ENCODE measurements at regions not wholly inside any gene's neighbourhood (a gene's known extent, or its start where the extent isn't known, plus 50 kb on each side); places are given as distances from the start of the nearest gene placed in this dataset.

GRCh38 chr18:29862824-29863223, 1179.7 kb downstream of the DSC3 start:
- ATAC-seq, result no peak
- no peaks in the 10 kb centered on the region for H4K20me1 ChIP-seq (ENCODE audit: insufficient read depth, low read length)
- no peaks in the 10 kb centered on the region for H3K4me1 ChIP-seq (ENCODE audit: insufficient read depth, low read length)
- H3K9ac ChIP-seq (ENCODE audit: insufficient read depth, low read depth, low read length), result no peak overlapping the region
- H3K27me3 ChIP-seq (ENCODE audit: control insufficient read depth in 1 of 2, insufficient read depth in 2 of 2, low read length in 2 of 2), result no peaks in the 10 kb centered on the region
- ChIA-PET POLR2A (no interaction called here), CTCF (ENCODE audit: low intra/inter-chr PET ratio, low total read pairs) (no interaction called here)
- H3K36me3 ChIP-seq (replicated peaks in 1 of 2; ENCODE audit: control insufficient read depth in 1 of 2, insufficient read depth in 2 of 2, low read length in 2 of 2), result no peaks in the 10 kb centered on the region
- TF ChIP-seq ZFP36L2 (CRISPR knock-in tag; IDR thresholded peaks at IDR 0.05), result no peak
- TF ChIP-seq ATM (IDR thresholded peaks at IDR 0.05; ENCODE audit: borderline replicate concordance), result no peak
- no peak for TF ChIP-seq STAT5B (CRISPR knock-in tag; IDR thresholded peaks at IDR 0.05)
- no peak for TF ChIP-seq ZNF639 (CRISPR knock-in tag; conservative IDR thresholded peaks at IDR 0.05)
- no peak for TF ChIP-seq HDAC2 (CRISPR knock-in tag; IDR thresholded peaks at IDR 0.05)
- FAIRE-seq, result no peak
- no peak for DNase-seq (ENCODE audit: low spot score)
- no TSS peak for BruUV-seq (replicated peaks)
- H3K79me2 ChIP-seq (ENCODE audit: insufficient read depth, low read length), result no peaks in the 10 kb centered on the region
- H3K4me3 ChIP-seq (replicated peaks in 1 of 3; ENCODE audit: insufficient read depth in 1 of 3, low read depth in 2 of 3, low read length in 3 of 3), result no peak overlapping the region
- H3K9me3 ChIP-seq (ENCODE audit: low read length), result no peaks in the 10 kb centered on the region
- in situ Hi-C loops (cut with HindIII; ENCODE audit: extremely low pct_ligation_motif_present, low pct_unique_long_range_greater_than_20kb) (no loop called here), intact Hi-C loops (cut with micrococcal nuclease; ENCODE audit: unreplicated experiment) (no loop called here)
- H2AFZ ChIP-seq (ENCODE audit: low read length), result no peak overlapping the region
- no peak overlapping the region for H3K4me2 ChIP-seq (ENCODE audit: low read depth, low read length)
- no peak overlapping the region for H3K27ac ChIP-seq (ENCODE audit: extremely low read length, insufficient read depth, low read length)
- 0% methylated on average over 1 of the region's 1 CpG for WGBS (ENCODE audit: low lambda C conversion rate)

- intact Hi-C loops (cut with micrococcal nuclease; ENCODE audit: unreplicated experiment) (no loop called here), in situ Hi-C loops (cut with HindIII; ENCODE audit: extremely low pct_ligation_motif_present, low pct_unique_long_range_greater_than_20kb) (no loop called here)
- Histone ChIP-seq H3K79me2 (ENCODE audit: insufficient read depth, low read length) (no peaks in the 10 kb centered on the region), H3K9me3 (ENCODE audit: low read length) (no peaks in the 10 kb centered on the region), H3K4me2 (ENCODE audit: low read depth, low read length) (no peak overlapping the region), H4K20me1 (ENCODE audit: insufficient read depth, low read length) (no peaks in the 10 kb centered on the region), H3K27me3 (ENCODE audit: control insufficient read depth in 1 of 2, insufficient read depth in 2 of 2, low read length in 2 of 2) (no peaks in the 10 kb centered on the region), H3K4me1 (ENCODE audit: insufficient read depth, low read length) (no peaks in the 10 kb centered on the region), H3K36me3 (replicated peaks in 1 of 2; ENCODE audit: control insufficient read depth in 1 of 2, insufficient read depth in 2 of 2, low read length in 2 of 2) (no peaks in the 10 kb centered on the region), H3K27ac (ENCODE audit: extremely low read length, insufficient read depth, low read length) (no peak overlapping the region), H3K9ac (ENCODE audit: insufficient read depth, low read depth, low read length) (no peak overlapping the region), H2AFZ (ENCODE audit: low read length) (no peak overlapping the region), H3K4me3 (replicated peaks in 1 of 3; ENCODE audit: insufficient read depth in 1 of 3, low read depth in 2 of 3, low read length in 3 of 3) (no peak overlapping the region)
- BruUV-seq (replicated peaks), result no TSS peak
- WGBS (ENCODE audit: low lambda C conversion rate), result 59% methylated on average over 1 of the region's 1 CpG
- CTCF ChIA-PET (ENCODE audit: low intra/inter-chr PET ratio, low total read pairs), result no interaction called here
- FAIRE-seq, result no peak
- POLR2A ChIA-PET, result no interaction called here
- DNase-seq (ENCODE audit: low spot score), result no peak
- no peak for ATAC-seq
- TF ChIP-seq GRHL1 (CRISPR knock-in tag; conservative IDR thresholded peaks at IDR 0.05) (no peak), NKX3-1 (CRISPR knock-in tag; IDR thresholded peaks at IDR 0.05) (no peak), ZZZ3 (CRISPR knock-in tag; IDR thresholded peaks at IDR 0.05; ENCODE audit: borderline replicate concordance) (no peak), KAT8 (CRISPR knock-in tag; IDR thresholded peaks at IDR 0.05) (no peak), ZNF253 (CRISPR knock-in tag; IDR thresholded peaks at IDR 0.05; ENCODE audit: borderline replicate concordance) (no peak), PREB (CRISPR knock-in tag; IDR thresholded peaks at IDR 0.05) (no peak), ZNF180 (CRISPR knock-in tag; IDR thresholded peaks at IDR 0.05; ENCODE audit: borderline replicate concordance, low read depth) (no peak), SMARCE1 (IDR thresholded peaks at IDR 0.05; ENCODE audit: borderline replicate concordance) (no peak), ZNF691 (CRISPR knock-in tag; IDR thresholded peaks at IDR 0.05; ENCODE audit: borderline replicate concordance, low read depth) (no peak)
Observed at GRCh38 chr18:29855637-29856036, 1186.9 kb downstream of the DSC3 start.
